GM10248 (cell line): ENCODE measurements at regions not wholly inside any gene's neighbourhood (a gene's known extent, or its start where the extent isn't known, plus 50 kb on each side); places are given as distances from the start of the nearest gene placed in this dataset.

Source experiments
- CTCF ChIA-PET: fragments of 300-600 bp; sonication (Branson Sonifier 250); formaldehyde crosslinking; extraction: SDS; loops from one replicate; lab custom pipeline; 2021; ENCODE audit warnings: antibody characterized with exemption; lab: Yijun Ruan, JAX
- POLR2A ChIA-PET: fragments of 350-650 bp; sonication (Branson Sonifier 250); formaldehyde crosslinking; extraction: SDS; loops from one replicate; lab custom pipeline; 2020; ENCODE audit warnings: antibody characterized with exemption; lab: Yijun Ruan, JAX
- DNase-seq: peaks from one replicate; pipeline ENCODE4 v3.0.0; 2012; ENCODE audit errors: extremely low spot score
- CTCF ChIP-seq: IDR thresholded peaks from 2 replicates; pipeline ENCODE4 v1.5.1; 2012; ENCODE audit warnings: mild to moderate bottlenecking, low read depth; ENCODE audit errors: extremely low read depth, missing control alignments, control extremely low read depth

- ChIA-PET POLR2A (no interaction called here), CTCF (interaction anchor here (1.7 kb wide), 1 partner anchor 14 kb away, joined by 5 read pairs; no protein-coding TSS in a partner anchor)
- no peak for DNase-seq
- no peak for TF ChIP-seq CTCF
Observed at GRCh38 chr7:132680590-132680989, 104.3 kb upstream of the PLXNA4 start.

- TF ChIP-seq CTCF: no peak
- POLR2A ChIA-PET: no interaction called here
- DNase-seq: no peak
- CTCF ChIA-PET: interaction anchor here (1.1 kb wide), 1 partner anchor 24 kb away, joined by 4 read pairs; no protein-coding TSS in a partner anchor
Observed at GRCh38 chr7:132678656-132679055, 102.4 kb upstream of the PLXNA4 start.

DNA sequence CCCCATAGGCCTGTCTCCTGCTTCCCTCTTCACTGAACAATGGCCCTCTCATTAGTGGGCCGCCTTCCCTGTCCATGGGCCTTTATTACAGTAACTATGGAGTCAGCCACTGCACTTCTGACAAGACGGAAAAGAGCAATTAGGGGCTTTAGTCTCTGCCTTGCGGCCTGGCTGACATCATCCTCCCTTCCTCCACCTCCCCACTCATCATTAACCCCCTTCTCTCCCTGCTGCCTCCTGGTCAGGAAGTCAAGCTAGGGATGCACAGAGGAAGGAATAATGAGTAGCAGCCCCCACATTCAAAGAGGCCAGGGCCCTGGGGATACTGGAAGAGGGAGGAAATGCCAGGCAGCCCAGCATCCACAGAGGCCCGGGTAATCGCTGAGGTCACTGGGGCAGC, 101.6 kb upstream of the PLXNA4 start:
- no peak for TF ChIP-seq CTCF
- POLR2A ChIA-PET: no interaction called here
- CTCF ChIA-PET: no interaction called here
- DNase-seq: no peak

DNA sequence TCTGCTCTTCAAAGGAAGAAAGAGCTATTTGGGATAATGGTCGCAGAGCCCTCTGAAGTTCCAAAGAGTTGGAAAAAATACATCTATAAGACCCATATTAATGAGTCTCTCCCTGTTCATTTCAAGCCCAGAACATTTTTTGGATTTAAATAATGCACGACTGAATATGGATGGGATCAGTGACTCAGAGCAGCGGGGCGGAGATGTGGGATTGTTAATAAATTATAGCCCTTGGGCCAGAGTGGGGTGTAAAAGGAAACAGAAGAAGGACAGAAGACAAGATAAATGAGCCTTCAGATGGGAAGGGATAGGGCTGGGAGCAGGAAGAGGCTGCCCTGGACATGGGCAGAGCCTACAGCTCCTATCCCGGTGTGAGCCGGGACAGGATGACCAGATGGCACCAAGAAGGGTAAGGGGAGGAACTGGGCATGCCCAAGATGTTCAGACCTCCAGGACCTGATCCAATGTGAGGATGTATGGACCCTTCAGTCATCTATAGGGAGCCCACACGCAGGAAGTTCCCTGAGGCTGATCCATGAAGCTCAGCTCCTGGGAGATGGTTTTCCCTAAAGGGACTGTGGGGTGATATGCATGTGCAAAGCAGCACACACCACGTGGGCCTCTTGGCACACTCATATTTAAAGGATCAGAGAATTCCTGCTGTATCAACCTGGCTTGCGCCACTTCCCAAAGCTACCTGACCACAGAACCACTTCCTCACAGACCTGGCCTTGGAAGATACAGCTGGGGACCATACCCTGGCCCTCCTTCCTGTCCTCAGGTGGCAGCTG, 96.1 kb upstream of the PLXNA4 start:
- no peak for TF ChIP-seq CTCF
- no peak for DNase-seq
- ChIA-PET CTCF (no interaction called here), POLR2A (no interaction called here)

- POLR2A ChIA-PET: no interaction called here
- CTCF ChIA-PET: interaction anchor here (1.1 to 2.5 kb wide), 4 partner anchors 9 to 44 kb away, joined by 4 to 15 read pairs (median 6); no protein-coding TSS in a partner anchor
- DNase-seq: no peak
Observed at GRCh38 chr7:132666774-132667172, 90.5 kb upstream of the PLXNA4 start.

More at GRCh38 chr7:132666774-132667172, 90.5 kb upstream of the PLXNA4 start:
- no peak for TF ChIP-seq CTCF
